MCF 10A (cell line): ENCODE measurements at regions not wholly inside any gene's neighbourhood (a gene's known extent, or its start where the extent isn't known, plus 50 kb on each side); places are given as distances from the start of the nearest gene placed in this dataset.

ENCODE experiments used
- BruUV-seq: library from RNA; stranded (reverse); fragments of 400-500 nt; replicated peaks from 2 replicates; lab custom pipeline; 2021; lab: Mats Ljungman, UMichigan
- CTCF ChIA-PET: fragments of 300-600 bp; sonication (Branson Sonifier 250); formaldehyde crosslinking; extraction: SDS; loops from one replicate; lab custom pipeline; 2021; ENCODE audit warnings: antibody characterized with exemption, inconsistent platforms; lab: Yijun Ruan, JAX
- POLR2A ChIA-PET: fragments of 300-600, 350-650 bp; sonication (Branson Sonifier 250); formaldehyde crosslinking; extraction: SDS; loops from one replicate; lab custom pipeline; 2020; ENCODE audit warnings: antibody characterized with exemption, inconsistent platforms; lab: Yijun Ruan, JAX
- DNase-seq: peaks from one replicate; pipeline ENCODE4 v3.0.0-alpha.2; 2018; ENCODE audit not compliant: unreplicated experiment
- H3K27ac Mint-ChIP-seq: one replicate; pipeline ENCODE4 v1.8.0; 2022; ENCODE audit warnings: mild to moderate bottlenecking, low read depth, mixed read lengths; ENCODE audit not compliant: unreplicated experiment
- H3K27me3 Mint-ChIP-seq: one replicate; pipeline ENCODE4 v1.8.0; 2022; ENCODE audit warnings: mixed read lengths; ENCODE audit not compliant: insufficient read depth, unreplicated experiment
- H3K36me3 Mint-ChIP-seq: one replicate; pipeline ENCODE4 v1.8.0; 2022; ENCODE audit warnings: mild to moderate bottlenecking, moderate library complexity, mixed read lengths; ENCODE audit not compliant: insufficient read depth, unreplicated experiment
- H3K4me1 Mint-ChIP-seq: one replicate; pipeline ENCODE4 v1.8.0; 2022; ENCODE audit warnings: mixed read lengths; ENCODE audit not compliant: insufficient read depth, unreplicated experiment
- H3K4me3 Mint-ChIP-seq: one replicate; pipeline ENCODE4 v1.8.0; 2022; ENCODE audit warnings: mild to moderate bottlenecking, moderate library complexity, mixed read lengths; ENCODE audit not compliant: unreplicated experiment
- H3K9me3 Mint-ChIP-seq: one replicate; pipeline ENCODE4 v1.8.0; 2022; ENCODE audit warnings: mixed read lengths; ENCODE audit not compliant: unreplicated experiment
- CTCF ChIP-seq: fragments of 200-600 bp; IDR thresholded peaks from one replicate; pipeline ENCODE4 v1.8.0; 2022; ENCODE audit warnings: antibody characterized with exemption, mild to moderate bottlenecking; ENCODE audit not compliant: unreplicated experiment
- intact Hi-C: fragments of 100-400 bp; cut with micrococcal nuclease; formaldehyde crosslinking; loops from 2 replicates; pipeline ENCODE4 v1.14.1; 2022

- no TSS peak for BruUV-seq
Observed at GRCh38 chr9:27784847-27785713, 211.8 kb upstream of the C9orf72 start.

GRCh38 chr9:27785714-27786100 is 212.4 kb upstream of the C9orf72 start:
- peak; percentile 40 for DNase-seq
- no peaks in the 10 kb centered on the region for H3K36me3 Mint-ChIP-seq
- TF ChIP-seq CTCF = no peak
- ChIA-PET CTCF (no interaction called here), POLR2A (interaction anchor here (0.6 to 0.9 kb wide), 2 partner anchors 85 to 217 kb away, joined by 3 to 4 read pairs; no protein-coding TSS in a partner anchor)
- no peaks in the 10 kb centered on the region for H3K27me3 Mint-ChIP-seq
- BruUV-seq = no TSS peak
- intact Hi-C loops = no loop called here
- H3K27ac Mint-ChIP-seq = no peak overlapping the region
- H3K4me1 Mint-ChIP-seq = peaks cover 6% of the 10 kb centered on the region
- peaks cover 25% of the 10 kb centered on the region for H3K9me3 Mint-ChIP-seq
- no peak overlapping the region for H3K4me3 Mint-ChIP-seq

More at GRCh38 chr9:27784847-27785713, 211.8 kb upstream of the C9orf72 start:
- peak; percentile 74 for DNase-seq
- peaks cover 6% of the 10 kb centered on the region for H3K4me1 Mint-ChIP-seq
- ChIA-PET POLR2A (interaction anchor here (0.6 to 0.9 kb wide), 2 partner anchors 86 to 217 kb away, joined by 3 to 4 read pairs; no protein-coding TSS in a partner anchor), CTCF (no interaction called here)
- H3K4me3 Mint-ChIP-seq = no peak overlapping the region
- H3K36me3 Mint-ChIP-seq = no peaks in the 10 kb centered on the region
- no peak overlapping the region for H3K27ac Mint-ChIP-seq
- no peak for TF ChIP-seq CTCF
- intact Hi-C loops = no loop called here
- H3K9me3 Mint-ChIP-seq = peaks cover 25% of the 10 kb centered on the region
- H3K27me3 Mint-ChIP-seq = no peaks in the 10 kb centered on the region

GRCh38 chr9:27787891-27788290 is 214.6 kb upstream of the C9orf72 start:
- Mint-ChIP-seq H3K9me3 (peaks cover 12% of the 10 kb centered on the region), H3K4me1 (peaks cover 6% of the 10 kb centered on the region), H3K27me3 (no peaks in the 10 kb centered on the region), H3K4me3 (no peak overlapping the region), H3K27ac (no peak overlapping the region), H3K36me3 (no peaks in the 10 kb centered on the region)
- DNase-seq = no peak
- no TSS peak for BruUV-seq
- no peak for TF ChIP-seq CTCF
- ChIA-PET CTCF (no interaction called here), POLR2A (interaction anchor here (1.7 kb wide), 1 partner anchor 11 kb away, joined by 4 read pairs; no protein-coding TSS in a partner anchor)
- intact Hi-C loops = no loop called here

- peaks cover 10% of the 10 kb centered on the region for H3K9me3 Mint-ChIP-seq
- ChIA-PET POLR2A (no interaction called here), CTCF (interaction anchor here (0.9 kb wide), 1 partner anchor 282 kb away, joined by 3 read pairs; no protein-coding TSS in a partner anchor)
- no peak overlapping the region for H3K4me3 Mint-ChIP-seq
- BruUV-seq = no TSS peak
- peak; percentile 41 for DNase-seq
- H3K4me1 Mint-ChIP-seq = no peaks in the 10 kb centered on the region
- no peaks in the 10 kb centered on the region for H3K36me3 Mint-ChIP-seq
- TF ChIP-seq CTCF = no peak
- peaks cover 11% of the 10 kb centered on the region for H3K27me3 Mint-ChIP-seq
- H3K27ac Mint-ChIP-seq = no peak overlapping the region
- intact Hi-C loops = no loop called here
Observed at GRCh38 chr9:27791311-27791710, 218.0 kb upstream of the C9orf72 start.
